GM19324 (cell line): ENCODE measurements at regions not wholly inside any gene's neighbourhood (a gene's known extent, or its start where the extent isn't known, plus 50 kb on each side); places are given as distances from the start of the nearest gene placed in this dataset.

Source experiments
- ATAC-seq: cut with Tn5 transposase; IDR thresholded peaks from one replicate; pipeline ENCODE4 v1.9.1; 2021; ENCODE audit warnings: mild to moderate bottlenecking, moderate library complexity; ENCODE audit not compliant: unreplicated experiment, low FRiP score

DNA sequence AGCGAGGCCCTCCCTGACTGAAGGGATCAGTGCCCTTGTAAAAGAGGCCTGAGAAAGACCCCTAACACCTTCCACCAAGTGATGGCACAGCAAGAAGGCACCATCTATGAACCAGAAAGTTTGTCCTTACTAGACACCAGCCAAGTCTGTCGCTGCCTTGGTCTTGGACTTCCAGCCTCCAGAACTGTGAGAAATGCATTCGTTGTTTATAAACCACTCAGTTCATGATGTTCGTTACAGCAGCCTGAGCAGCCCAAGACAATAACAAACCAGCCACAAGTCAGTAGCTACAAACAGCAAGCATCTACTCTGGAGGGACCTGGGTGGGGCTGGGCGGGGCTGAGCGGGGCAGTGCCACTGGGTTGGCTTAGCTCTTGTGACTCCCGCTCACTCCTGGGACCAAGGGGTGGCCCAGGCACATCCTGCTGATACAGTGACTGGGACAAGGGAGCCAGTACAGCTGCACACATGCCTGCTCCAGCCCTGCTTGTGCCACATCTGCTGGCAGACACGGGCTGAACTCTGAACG lies 234.9 kb downstream of the IRF8 start:
- ATAC-seq: no peak

DNA sequence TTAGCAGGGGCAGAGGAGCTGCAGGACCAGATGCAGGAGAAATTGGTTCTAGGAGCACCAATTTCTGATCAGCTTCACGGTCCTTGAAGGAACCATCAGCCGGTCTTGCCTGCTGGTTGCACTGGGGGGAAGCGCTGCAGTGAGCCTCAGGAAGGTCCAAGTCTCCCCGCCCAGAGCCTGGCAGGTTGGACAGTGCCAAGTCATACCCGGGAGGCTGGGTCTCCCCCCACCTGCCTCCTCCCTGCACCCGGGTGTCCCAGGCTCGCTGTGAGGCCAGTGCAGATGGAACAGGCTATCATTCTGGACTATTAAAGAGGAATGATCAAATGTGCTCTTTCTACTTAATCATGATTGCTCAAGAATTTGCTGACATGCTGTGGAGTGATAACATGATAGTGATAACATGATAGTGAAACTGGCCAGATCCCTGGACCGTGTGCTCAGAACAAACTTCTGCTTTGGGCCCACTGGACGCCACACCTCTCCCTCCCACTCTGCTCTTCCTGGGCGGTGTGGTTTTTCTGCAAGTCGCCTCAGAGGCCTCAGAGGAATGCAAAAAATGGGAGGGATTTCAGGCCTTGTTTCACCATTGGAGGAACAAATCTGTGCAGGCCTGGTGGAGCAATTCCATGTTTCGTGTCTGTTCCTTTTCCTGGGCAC lies 236.0 kb downstream of the IRF8 start:
- ATAC-seq: no peak

DNA sequence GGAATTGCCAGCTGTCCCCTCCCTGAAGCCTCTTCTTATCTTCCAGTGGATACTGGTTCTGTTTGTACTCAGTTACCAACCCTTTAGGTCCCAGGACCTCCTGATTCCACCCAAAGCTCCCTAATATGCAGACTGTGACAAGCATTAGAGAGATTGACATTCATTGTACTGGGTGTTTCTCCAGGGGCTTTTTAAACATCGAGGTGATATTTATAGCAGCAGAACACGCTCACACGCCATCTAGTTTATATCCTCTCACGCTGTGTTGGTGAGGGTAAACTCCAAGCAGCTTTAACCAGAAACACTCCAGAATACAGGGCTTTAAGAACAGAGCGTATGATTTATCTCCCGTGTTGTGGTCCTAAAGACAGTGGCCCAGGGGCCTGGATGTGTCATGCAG lies 238.4 kb downstream of the IRF8 start:
- no peak for ATAC-seq

DNA sequence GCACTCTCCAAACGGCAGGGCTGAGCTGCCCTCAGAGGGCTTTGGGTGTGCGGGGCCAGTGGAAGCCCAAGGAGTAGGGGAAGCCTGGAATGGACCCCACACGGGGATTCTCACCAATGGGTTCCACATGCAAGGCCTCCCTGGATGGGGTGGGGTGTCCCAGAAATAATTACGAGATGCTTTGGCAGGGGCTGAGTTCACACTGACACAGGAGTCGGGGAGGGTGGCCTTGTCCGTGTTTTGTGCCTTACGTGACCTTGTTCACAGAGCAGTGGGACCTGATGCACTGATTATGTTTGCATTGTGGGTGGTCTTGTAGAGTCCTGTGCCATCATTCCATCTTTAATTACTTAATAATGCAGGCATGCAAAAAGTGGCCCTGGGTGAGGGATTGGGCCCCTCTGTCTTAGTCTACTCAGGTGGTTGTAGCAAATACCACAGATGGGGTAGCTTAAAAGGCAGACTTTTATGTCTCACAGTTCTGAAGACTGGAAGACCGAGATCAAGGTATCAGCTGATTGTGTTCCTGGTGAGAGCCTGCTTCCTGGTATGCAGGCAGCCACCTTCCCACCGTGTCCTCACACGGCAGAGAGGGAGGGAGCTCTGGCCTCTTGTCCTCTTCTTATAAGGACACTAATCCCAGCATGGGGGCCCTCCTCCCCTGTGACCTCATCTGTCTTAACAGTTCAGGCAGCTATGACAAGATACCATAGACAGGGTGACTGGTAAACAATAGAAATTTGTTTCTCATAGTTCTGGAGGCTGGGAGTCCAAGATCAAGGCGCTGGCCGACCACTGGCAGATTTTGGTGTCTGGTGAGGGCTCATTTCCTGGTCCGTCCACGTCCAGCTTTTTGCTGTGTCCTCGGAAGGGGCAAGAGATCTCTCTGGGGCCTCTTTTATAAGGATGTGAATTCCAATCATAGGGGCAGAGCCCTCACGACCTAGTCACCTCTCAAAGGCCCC lies 239.4 kb downstream of the IRF8 start:
- no peak for ATAC-seq

DNA sequence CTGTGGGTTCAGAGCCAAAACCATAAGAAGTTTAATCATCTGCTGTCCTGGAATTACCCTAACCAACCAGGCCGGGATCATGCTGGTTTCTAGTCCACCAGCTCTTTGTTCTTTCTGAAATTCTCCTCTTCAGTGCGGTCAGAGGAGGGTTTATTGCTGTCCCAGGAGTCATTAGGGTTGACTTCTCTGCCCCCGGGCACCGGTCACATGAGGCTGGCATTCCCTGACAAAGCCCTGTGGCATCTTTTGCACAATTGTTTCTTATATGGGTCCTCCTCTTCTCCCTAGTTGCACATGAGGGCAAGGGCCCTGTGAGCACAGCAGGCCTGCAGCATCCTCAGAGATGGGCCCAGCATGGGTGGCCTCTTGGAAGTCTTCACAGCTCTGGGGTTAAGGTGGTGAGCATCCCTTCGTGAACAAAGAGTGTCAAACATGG lies 243.9 kb downstream of the IRF8 start:
- ATAC-seq: no peak

DNA sequence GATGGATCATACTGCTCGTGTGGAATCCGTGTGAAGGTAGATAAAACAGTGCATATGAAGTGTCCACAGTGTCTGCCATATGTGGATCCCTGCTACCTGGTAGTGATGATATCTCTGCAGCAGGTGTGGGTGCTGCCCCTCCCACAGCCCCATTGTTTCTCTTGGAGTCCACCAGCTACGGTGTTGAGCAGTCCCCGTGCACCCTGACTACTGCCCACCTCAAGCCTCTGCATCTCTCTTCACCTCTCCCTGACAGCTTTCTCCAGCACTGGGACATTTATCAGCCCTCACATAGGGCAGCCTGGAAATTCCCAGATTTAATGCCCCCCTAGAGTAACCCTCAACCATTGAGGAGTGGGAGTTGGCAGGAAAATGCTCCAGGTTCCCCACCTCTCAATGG lies 244.7 kb downstream of the IRF8 start:
- no peak for ATAC-seq

DNA sequence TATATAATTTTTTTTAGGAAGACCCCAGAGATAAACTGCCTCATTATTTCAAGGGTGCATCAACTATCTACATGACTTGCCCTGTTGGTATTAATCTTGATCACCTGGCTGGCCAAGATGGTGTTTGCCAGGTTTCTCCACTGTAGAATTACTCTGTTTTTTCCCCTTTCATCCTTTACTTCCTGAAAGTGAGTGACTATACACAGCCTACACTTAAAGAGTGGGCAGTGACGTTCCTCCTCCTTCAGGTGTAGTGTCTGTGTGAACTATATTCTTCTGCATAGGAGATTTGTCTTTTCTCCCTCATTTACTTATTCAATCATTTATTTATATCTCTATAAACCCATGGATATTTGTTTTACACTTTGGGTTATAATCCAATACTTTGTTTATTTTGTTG lies 246.7 kb downstream of the IRF8 start:
- no peak for ATAC-seq

DNA sequence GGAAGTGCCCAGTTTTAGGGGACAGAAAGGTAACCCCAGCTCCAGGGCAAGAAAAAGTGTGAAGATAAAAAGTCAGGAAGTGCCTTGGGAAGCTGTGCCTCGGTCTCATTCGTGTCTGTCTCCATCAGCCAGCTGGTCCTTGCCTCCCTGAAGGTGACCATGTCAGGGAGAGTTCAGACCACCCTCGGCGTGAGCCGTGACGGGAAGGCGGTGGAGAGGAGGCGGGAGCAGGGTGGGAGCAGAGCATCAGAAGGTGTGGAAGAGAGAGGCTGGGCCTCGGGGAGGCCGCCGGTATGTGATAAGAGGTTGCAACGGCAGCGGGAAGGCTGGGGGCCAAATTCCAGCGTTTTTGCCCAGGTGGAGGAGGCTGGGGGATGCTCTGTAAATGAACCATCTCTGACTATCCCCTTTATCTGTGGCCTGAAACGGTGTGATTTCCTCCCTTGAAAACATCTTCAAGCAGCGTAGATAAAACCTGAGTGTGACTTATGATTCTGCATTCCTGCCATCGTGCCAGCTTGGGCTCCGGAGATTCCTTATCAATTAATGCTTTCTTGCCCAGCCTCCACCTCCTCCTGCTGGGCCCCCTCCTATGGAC lies 251.8 kb downstream of the IRF8 start:
- no peak for ATAC-seq

DNA sequence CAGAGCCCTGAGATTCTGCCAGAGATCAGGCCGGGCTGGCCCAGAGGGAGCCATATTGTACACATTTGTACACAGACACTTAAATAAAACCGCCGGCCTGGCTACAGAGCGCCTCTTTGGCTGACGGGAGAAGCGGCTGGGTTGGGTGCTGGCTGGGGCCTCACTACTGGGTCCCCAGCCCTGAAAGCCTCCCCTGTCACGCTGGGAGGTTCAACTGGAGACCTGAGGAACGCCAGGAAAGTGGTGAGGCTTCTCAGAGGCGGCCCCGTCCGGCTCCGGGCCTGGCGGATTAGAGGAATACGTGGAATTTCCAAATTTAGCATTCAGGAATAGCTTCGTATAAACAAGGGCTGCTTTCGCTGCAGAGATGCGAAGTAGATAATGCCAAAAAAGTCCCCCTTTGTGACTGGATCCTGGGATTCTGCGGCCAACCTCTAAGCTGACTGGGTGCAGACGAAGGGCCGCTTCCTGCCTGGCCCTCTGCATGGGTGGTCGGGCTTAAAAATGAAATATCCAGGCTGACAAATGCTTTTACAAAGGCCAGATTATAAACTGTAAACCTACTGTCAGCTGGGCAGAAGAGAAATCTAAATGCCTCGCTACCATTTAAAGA lies 252.4 kb downstream of the IRF8 start:
- no peak for ATAC-seq

DNA sequence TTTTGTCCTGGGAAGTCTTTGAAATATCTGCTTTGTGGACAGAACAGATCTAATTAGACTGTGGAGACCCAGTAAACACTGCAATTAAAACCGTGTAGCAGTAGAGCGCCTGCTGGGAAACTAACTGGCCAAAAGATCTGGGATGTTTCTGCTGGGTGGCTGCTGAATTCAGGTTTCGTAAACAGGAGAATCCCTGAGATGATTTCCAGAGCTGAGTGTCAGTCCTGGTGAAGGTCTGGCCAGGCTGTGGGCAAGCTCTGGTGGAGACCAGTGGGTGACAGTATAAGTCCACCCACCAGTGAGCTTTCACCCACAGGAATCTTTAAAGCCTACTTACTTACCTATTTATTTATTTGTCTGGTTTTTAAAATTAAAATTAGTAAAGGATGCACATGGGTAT lies 257.2 kb downstream of the IRF8 start:
- no peak for ATAC-seq

DNA sequence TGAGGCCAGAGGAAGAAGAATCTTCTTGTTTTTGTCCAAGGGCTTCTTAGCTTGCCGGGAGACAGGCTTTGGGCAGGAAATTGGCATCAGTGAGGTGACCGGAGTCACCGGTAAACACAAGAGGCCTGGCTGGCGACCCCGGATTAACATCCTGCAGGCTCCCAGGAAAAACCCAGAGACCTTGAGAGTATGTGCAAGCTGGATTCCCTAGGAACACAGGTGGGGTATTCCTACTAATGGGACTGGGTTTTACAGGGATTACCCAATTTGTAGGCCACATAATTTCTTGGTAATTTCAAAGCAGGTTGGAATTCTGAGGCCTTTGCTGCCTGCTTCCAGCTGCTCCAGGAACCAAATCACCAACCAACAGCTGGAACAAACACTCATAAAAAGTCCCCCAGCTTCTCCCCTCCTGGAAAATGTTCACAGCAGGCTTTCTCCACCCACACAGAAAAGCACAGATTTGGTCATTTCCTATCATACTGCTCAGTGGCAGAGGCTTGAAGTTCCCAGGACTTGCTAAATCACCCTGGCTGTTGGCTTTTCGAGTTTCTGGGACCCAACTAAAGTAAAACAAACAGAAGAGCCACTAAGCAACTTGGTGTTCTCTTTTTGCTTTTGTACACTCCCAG lies 258.8 kb downstream of the IRF8 start:
- no peak for ATAC-seq

DNA sequence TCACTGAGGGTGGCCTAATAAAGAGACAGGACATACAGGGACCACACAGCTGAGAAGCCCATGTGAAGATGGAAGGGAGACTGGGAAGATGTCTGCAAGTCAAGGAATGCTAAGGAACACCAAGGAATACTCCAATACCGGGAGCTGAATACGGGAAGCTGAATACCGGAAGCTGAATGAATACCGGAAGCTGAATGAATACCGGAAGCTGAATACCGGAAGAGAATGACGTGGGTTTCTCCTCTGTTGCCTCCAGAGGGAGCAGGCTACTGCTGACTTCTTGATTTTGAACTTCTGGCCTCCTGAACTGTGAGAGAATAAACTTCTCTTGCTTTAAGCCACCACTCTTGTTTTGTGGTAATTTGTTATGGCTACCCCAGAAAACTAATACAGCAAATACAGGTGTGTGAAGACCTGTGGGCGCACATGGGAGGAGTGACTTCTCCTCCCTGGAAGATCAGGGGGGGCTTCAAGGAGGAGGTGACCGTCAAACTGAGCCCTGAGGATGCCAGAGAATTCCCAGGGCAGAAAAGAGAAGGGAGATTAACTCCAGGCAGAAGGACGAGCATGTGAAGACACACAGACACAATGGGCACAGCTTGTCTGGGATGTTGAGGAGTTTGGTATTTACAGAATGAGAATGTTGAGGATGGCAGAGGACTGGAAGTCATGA lies 259.9 kb downstream of the IRF8 start:
- ATAC-seq: no peak

DNA sequence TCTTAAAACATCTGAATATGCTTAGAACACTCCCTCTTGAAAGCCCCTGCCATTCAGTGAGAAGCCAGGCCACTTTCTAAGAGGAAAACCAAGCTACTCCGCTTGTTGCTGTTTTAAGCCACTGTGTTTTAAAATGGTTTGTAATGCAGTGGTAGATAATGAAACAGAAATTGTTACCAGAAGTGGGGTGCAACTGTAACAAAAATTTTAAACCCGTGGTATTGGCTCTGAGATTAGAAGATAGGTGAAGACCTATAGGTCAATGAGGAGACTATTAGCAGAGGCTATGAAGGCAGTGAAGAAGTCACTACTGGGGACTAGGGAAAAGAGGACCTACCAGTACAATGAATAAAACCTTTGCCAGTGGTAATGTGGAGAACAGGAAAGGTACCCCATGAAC lies 266.5 kb downstream of the IRF8 start:
- ATAC-seq: no peak

DNA sequence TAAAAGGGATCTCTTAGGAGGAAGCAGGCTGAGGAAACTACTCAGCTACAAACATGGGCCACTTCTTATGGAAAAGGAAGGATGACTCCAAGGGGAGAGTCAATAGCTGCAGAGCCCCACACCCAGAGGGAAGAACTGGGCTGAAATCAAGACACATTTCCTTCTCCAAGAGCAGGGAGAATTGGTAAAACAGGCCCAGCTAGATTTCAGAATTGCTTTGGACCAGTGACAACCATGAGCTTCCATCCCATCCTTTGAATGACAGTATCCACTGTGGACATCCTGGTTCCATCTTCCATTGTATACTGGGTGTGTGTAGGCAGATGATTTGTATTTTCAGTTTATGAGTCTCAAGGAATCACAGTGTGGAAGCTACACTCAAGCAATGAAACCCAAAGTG lies 267.5 kb downstream of the IRF8 start:
- no peak for ATAC-seq

DNA sequence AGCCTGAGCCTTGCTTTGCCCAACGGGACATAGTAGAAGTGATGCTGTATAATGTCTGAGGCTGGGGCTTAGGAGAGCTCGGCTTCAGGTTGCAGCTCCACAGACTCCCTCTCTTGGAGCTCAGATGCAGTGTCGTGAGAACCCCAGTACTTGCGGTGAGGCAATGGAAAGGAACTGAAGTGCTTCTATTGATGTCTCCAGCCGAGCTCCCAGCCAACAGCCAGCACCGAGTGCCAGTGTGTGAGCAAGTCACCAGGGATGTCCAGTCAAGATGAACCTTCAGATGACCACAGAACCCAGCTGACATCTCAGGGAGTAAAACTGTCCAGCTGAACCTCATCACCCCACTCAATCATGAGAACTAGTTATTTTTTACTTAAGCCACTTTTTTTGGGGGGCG lies 268.1 kb downstream of the IRF8 start:
- ATAC-seq: no peak

DNA sequence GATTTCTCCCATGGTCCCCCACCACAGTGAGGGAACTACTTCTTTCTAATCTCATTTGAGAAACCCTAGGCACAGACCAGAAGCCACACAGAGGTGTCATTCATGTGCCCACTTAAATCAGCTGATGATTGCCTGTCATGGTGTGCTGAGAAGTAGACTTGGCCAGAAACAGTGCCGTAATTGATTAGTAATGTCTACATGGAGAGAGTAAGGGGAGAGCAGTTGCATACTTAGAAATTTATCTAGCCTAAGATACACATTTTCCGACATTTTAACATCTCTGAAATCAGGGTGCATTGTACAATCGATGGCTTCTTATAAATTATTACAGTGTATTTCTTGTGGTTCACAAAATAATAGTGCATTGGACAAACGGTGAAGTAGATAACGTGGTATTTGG lies 271.8 kb downstream of the IRF8 start:
- ATAC-seq: no peak

DNA sequence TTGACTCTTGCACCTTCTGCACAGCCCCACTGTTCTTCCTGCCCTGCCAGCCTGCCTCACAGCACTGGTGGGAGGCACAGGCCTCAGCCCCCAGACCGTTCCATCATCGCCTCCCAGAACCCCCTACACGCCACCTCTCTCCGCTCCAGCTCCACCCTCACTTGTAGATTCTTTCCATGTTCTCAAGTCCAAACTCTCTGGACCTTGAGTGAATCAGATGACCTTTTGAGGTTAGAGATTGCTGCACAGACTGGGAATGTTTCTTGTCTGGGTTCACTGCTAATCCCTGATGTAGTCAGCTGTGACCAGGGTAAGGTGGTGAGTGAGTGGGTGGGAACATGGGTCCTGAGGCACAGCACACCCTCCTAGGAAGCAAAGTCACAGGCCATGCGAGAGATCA lies 272.4 kb downstream of the IRF8 start:
- no peak for ATAC-seq

DNA sequence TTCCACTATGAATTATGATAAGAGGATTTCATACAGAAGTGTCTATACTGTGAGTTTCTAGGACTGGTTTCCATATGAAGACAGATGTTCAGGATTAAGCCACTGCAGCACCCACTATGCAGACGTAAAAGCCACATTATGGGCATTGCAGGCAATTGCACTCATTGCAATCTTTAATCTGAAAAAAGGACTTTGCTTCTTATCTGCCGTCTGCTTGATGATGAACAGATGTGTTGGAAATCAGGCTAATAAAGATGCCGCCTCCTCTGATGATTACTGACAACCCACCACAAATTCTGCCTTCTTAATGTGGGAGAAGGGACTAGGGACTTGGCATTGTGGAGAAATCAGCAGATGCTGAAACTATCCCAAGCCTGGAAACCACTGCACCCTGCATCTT lies 276.9 kb downstream of the IRF8 start:
- no peak for ATAC-seq

DNA sequence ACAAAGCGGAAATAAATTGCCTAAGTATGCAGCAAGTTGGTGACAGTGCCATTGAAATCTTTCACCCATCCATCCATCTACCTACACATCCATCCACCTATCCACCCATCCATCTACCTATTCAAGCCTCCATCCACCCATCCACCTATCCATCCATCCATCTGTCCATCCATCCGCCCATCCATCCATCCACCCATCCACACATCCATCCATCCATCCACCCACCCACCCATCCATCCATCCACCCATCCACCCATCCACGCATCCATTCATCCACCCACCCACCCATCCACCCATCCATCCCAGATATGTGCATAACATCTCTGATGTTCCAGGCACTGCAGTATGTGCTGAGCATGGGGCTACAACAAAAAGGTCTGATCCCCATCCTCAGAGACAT lies 277.5 kb downstream of the IRF8 start:
- ATAC-seq: no peak

DNA sequence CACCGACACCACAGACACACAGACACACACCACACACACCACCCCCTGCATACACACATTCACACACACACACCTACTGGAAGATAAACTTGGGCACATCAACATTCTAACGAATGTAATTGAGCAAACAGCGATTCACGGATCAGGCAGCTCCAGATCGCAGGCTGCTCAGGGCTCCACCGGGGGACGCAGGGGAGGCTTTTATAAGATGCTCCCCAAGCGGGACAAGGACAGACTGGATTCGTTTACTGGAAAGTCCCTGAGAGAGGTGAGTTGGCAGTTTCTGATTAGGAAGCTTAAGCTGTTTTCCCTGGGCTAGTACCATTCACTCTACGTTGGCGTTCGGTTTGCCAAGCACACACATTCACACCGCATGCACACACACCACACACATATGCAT lies 281.3 kb downstream of the IRF8 start:
- ATAC-seq: no peak
